Breast epithelium (tissue), 4 donors: ENCODE measurements at regions not wholly inside any gene's neighbourhood (a gene's known extent, or its start where the extent isn't known, plus 50 kb on each side); places are given as distances from the start of the nearest gene placed in this dataset.

Experiments
- DNase-seq, 2 donors: peaks; one replicate each; pipeline ENCODE4 v3.0.0-alpha.2; 2019; ENCODE audit warnings: low spot score in 2 of 2
- H3K27ac ChIP-seq, 2 donors: fragments of 200-600 bp; sonication (generic) in 1 of 2; one replicate each; pipeline ENCODE4 v1.5.1; 2016 to 2019; ENCODE audit warnings: mild to moderate bottlenecking in 1 of 2
- H3K27me3 ChIP-seq, 2 donors: fragments of 200-600 bp; sonication (generic) in 1 of 2; one replicate each; pipeline versions ENCODE4 v1.5.1 to v1.6.0; 2017 to 2019; ENCODE audit warnings: control low read depth in 1 of 2, mild to moderate bottlenecking in 1 of 2
- H3K36me3 ChIP-seq: fragments of 200-600 bp; one replicate; pipeline ENCODE4 v1.5.1; 2019
- H3K4me1 ChIP-seq, 2 donors: fragments of 200-600 bp; sonication (generic); one replicate each; pipeline ENCODE4 v1.5.1; 2016 to 2019; ENCODE audit warnings: control low read depth in 1 of 2
- H3K4me3 ChIP-seq, 3 donors: fragments of 200-600 bp; sonication (generic); 1 replicate in 2 of 3; 2 replicates in 1 of 3; pipeline ENCODE4 v1.5.1; 2016 to 2019; ENCODE audit warnings: mild to moderate bottlenecking in 3 of 3, moderate library complexity in 2 of 3
- H3K9me3 ChIP-seq, 2 donors: fragments of 200-600 bp; sonication (generic) in 1 of 2; one replicate each; pipeline ENCODE4 v1.5.1; 2016 to 2019; ENCODE audit warnings: control low read depth in 1 of 2
- CTCF ChIP-seq, 3 donors: fragments of 450-650 bp; IDR thresholded peaks; one replicate each; pipeline ENCODE4 v1.5.1; 2016 to 2017; ENCODE audit warnings: antibody characterized with exemption in 3 of 3, mild to moderate bottlenecking in 3 of 3, moderate library complexity in 3 of 3
- POLR2A ChIP-seq: fragments of 450-650 bp; IDR thresholded peaks from one replicate; pipeline ENCODE4 v1.6.1; 2016; ENCODE audit warnings: antibody characterized with exemption, mild to moderate bottlenecking, moderate library complexity
- POLR2AphosphoS5 ChIP-seq, 3 donors: sonication (generic); formaldehyde crosslinking; IDR thresholded peaks; one replicate each; pipeline ENCODE4 v1.6.1; 2017; ENCODE audit warnings: antibody characterized with exemption in 3 of 3
- intact Hi-C: fragments of 100-400 bp; cut with DNase I; formaldehyde crosslinking; loops from one replicate; pipeline ENCODE4 v1.15.1; 2023; ENCODE audit warnings: low total_unique reads

- Histone ChIP-seq H3K36me3 (no peaks in the 10 kb centered on the region), H3K4me3 (no peak overlapping the region), H3K4me1 (no peaks in the 10 kb centered on the region), H3K9me3 (no peaks in the 10 kb centered on the region), H3K27ac (no peak overlapping the region), H3K27me3 (no peaks in the 10 kb centered on the region)
- no peak for TF ChIP-seq POLR2A
- no peak for TF ChIP-seq POLR2AphosphoS5 (IDR thresholded peaks at IDR 0.05)
- no peak for TF ChIP-seq CTCF (IDR thresholded peaks at IDR 0.05)
- intact Hi-C loops: no loop called here
- no peak for DNase-seq
Observed at GRCh38 chr4:10979032-10979431, 294.5 kb upstream of the CLNK start.

- no peaks in the 10 kb centered on the region for H3K9me3 ChIP-seq
- H3K27ac ChIP-seq: no peak overlapping the region
- no peaks in the 10 kb centered on the region for H3K36me3 ChIP-seq
- no peaks in the 10 kb centered on the region for H3K27me3 ChIP-seq
- intact Hi-C loops: no loop called here
- DNase-seq: no peak
- TF ChIP-seq CTCF (IDR thresholded peaks at IDR 0.05): no peak
- TF ChIP-seq POLR2A: no peak
- no peak for TF ChIP-seq POLR2AphosphoS5 (IDR thresholded peaks at IDR 0.05)
- H3K4me1 ChIP-seq: no peaks in the 10 kb centered on the region
- H3K4me3 ChIP-seq: no peak overlapping the region
Observed at GRCh38 chr4:10977534-10977933, 293.0 kb upstream of the CLNK start.

- Histone ChIP-seq H3K36me3 (no peaks in the 10 kb centered on the region), H3K27me3 (no peaks in the 10 kb centered on the region), H3K4me3 (no peak overlapping the region), H3K27ac (no peak overlapping the region), H3K4me1 (no peaks in the 10 kb centered on the region), H3K9me3 (no peaks in the 10 kb centered on the region)
- TF ChIP-seq CTCF (IDR thresholded peaks at IDR 0.05): no peak
- no peak for TF ChIP-seq POLR2A
- TF ChIP-seq POLR2AphosphoS5 (IDR thresholded peaks at IDR 0.05): no peak
- DNase-seq: no peak
- intact Hi-C loops: no loop called here
Observed at GRCh38 chr4:10974371-10974770, 289.8 kb upstream of the CLNK start.

GRCh38 chr4:10973686-10974085 is 289.1 kb upstream of the CLNK start:
- intact Hi-C loops: no loop called here
- no peak for TF ChIP-seq CTCF (IDR thresholded peaks at IDR 0.05)
- no peak for TF ChIP-seq POLR2A
- H3K9me3 ChIP-seq: no peaks in the 10 kb centered on the region
- DNase-seq: no peak
- H3K4me3 ChIP-seq: no peak overlapping the region
- no peaks in the 10 kb centered on the region for H3K4me1 ChIP-seq
- H3K36me3 ChIP-seq: no peaks in the 10 kb centered on the region
- H3K27ac ChIP-seq: no peak overlapping the region
- H3K27me3 ChIP-seq: no peaks in the 10 kb centered on the region

GRCh38 chr4:10971800-10972401 is 287.3 kb upstream of the CLNK start:
- H3K4me3 ChIP-seq: no peak overlapping the region
- TF ChIP-seq POLR2A: no peak
- TF ChIP-seq CTCF (IDR thresholded peaks at IDR 0.05): no peak
- TF ChIP-seq POLR2AphosphoS5 (IDR thresholded peaks at IDR 0.05): no peak
- no peaks in the 10 kb centered on the region for H3K4me1 ChIP-seq
- no peak overlapping the region for H3K27ac ChIP-seq
- intact Hi-C loops: no loop called here
- DNase-seq: no peak
- H3K9me3 ChIP-seq: no peaks in the 10 kb centered on the region
- H3K36me3 ChIP-seq: no peaks in the 10 kb centered on the region
- H3K27me3 ChIP-seq: no peaks in the 10 kb centered on the region
